Transverse colon (tissue), 4 donors: ENCODE measurements at regions not wholly inside any gene's neighbourhood (a gene's known extent, or its start where the extent isn't known, plus 50 kb on each side); places are given as distances from the start of the nearest gene placed in this dataset.

Experiments used
- EP300 ChIP-seq: sonication (generic); formaldehyde crosslinking; IDR thresholded peaks from one replicate; pipeline ENCODE4 v1.6.1; 2017; ENCODE audit warnings: antibody characterized with exemption, low read depth
- POLR2A ChIP-seq: fragments of 450-650 bp; IDR thresholded peaks from one replicate; pipeline ENCODE4 v1.6.1; 2016; ENCODE audit warnings: antibody characterized with exemption, mild to moderate bottlenecking, moderate library complexity
- POLR2AphosphoS5 ChIP-seq, 3 donors: sonication (generic); formaldehyde crosslinking; IDR thresholded peaks; one replicate each; pipeline ENCODE4 v1.6.1; 2016; ENCODE audit warnings: antibody characterized with exemption in 3 of 3
- TF ChIP-seq, protein P1 (sequence below), 5 experiments: fragments of 200-600 bp in 3 of 5; fragments of 450-650 bp in 2 of 5; sonication (generic) in 3 of 5; IDR thresholded peaks; 1 replicate in 2 of 5; 2 replicates in 3 of 5; pipeline ENCODE4 v1.5.1; 2016 to 2017; ENCODE audit warnings: antibody characterized with exemption in 5 of 5, inconsistent platforms in 3 of 5, mild to moderate bottlenecking in 2 of 5, moderate library complexity in 1 of 5

DNA sequence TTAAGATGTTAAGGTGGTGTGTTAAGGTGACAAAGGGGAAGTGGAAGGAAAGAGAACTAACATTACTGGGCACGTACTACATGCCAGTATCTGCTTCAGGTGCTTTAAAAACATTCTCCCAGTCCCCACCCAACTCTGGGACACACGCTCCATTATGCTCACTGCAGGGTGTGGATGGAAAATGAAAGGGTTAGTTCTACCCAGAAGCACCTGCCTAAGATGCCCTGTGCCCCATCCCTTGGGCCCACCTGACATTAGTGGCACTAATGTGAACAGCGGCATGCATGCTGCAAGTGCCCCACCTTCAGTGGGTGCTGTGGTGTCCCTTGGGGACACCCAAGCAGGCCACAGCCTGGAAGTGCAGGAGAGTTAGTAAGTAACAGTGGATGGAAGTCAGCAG lies 82.9 kb upstream of the CXADR start:
- TF ChIP-seq, protein P1, sequence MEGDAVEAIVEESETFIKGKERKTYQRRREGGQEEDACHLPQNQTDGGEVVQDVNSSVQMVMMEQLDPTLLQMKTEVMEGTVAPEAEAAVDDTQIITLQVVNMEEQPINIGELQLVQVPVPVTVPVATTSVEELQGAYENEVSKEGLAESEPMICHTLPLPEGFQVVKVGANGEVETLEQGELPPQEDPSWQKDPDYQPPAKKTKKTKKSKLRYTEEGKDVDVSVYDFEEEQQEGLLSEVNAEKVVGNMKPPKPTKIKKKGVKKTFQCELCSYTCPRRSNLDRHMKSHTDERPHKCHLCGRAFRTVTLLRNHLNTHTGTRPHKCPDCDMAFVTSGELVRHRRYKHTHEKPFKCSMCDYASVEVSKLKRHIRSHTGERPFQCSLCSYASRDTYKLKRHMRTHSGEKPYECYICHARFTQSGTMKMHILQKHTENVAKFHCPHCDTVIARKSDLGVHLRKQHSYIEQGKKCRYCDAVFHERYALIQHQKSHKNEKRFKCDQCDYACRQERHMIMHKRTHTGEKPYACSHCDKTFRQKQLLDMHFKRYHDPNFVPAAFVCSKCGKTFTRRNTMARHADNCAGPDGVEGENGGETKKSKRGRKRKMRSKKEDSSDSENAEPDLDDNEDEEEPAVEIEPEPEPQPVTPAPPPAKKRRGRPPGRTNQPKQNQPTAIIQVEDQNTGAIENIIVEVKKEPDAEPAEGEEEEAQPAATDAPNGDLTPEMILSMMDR (IDR thresholded peaks at IDR 0.05), result no peak
- no peak for TF ChIP-seq POLR2A
- TF ChIP-seq POLR2AphosphoS5 (IDR thresholded peaks at IDR 0.05), result no peak
- TF ChIP-seq EP300, result no peak
